ENCODE measurements at regions not wholly inside any gene's neighbourhood (a gene's known extent, or its start where the extent isn't known, plus 50 kb on each side); places are given as distances from the start of the nearest gene placed in this dataset.

DNA sequence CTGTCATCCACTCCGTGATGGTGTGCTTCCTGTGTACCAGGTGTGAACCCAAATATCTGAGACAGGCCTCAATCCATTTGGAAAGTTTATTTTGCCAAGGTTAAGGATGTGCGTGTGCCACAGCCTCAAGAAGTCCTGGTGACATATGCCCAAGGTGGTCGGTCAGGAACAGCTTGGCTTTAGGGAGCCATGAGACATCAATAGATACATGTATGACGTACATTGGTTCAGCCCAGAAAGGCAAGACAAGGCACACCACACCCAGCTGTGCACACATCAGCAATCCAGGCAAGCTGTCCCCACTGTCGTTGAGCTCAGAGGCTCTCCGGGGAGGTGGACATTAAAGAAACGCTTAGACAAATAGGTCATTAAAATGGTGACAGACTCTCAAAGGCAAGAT lies 56.8 kb upstream of the SHANK2 start:
- Histone ChIP-seq H3K36me3 (ENCODE audit: control insufficient read depth in 4 of 4, insufficient read depth in 4 of 4, low read length in 4 of 4) (no peaks in the 10 kb centered on the region), H3K27ac (ENCODE audit: low read depth in 1 of 2, low read length in 1 of 2) (no peak overlapping the region), H3K4me1 (ENCODE audit: control insufficient read depth in 5 of 5, insufficient read depth in 5 of 5, low read length in 5 of 5) (peaks cover 0 to 7% (median 0%) of the 10 kb centered on the region in 5 donors), H3K4me3 (no peak overlapping the region), H3K9me3 (ENCODE audit: control insufficient read depth in 4 of 4, insufficient read depth in 3 of 4, low read length in 3 of 4) (peaks cover 0 to 3% (median 0%) of the 10 kb centered on the region in 4 donors), H3K27me3 (ENCODE audit: control insufficient read depth in 3 of 3, insufficient read depth in 3 of 3, low read length in 2 of 3) (no peaks in the 10 kb centered on the region), H3K9ac (ENCODE audit: insufficient read depth in 1 of 2, low read length in 2 of 2) (no peak overlapping the region)
- TF ChIP-seq, protein P1, sequence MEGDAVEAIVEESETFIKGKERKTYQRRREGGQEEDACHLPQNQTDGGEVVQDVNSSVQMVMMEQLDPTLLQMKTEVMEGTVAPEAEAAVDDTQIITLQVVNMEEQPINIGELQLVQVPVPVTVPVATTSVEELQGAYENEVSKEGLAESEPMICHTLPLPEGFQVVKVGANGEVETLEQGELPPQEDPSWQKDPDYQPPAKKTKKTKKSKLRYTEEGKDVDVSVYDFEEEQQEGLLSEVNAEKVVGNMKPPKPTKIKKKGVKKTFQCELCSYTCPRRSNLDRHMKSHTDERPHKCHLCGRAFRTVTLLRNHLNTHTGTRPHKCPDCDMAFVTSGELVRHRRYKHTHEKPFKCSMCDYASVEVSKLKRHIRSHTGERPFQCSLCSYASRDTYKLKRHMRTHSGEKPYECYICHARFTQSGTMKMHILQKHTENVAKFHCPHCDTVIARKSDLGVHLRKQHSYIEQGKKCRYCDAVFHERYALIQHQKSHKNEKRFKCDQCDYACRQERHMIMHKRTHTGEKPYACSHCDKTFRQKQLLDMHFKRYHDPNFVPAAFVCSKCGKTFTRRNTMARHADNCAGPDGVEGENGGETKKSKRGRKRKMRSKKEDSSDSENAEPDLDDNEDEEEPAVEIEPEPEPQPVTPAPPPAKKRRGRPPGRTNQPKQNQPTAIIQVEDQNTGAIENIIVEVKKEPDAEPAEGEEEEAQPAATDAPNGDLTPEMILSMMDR (IDR thresholded peaks at IDR 0.05; ENCODE audit: control extremely low read depth, extremely low read depth), result no peak
- DNase-seq (no peak), ATAC-seq (ENCODE audit: insufficient read depth, low FRiP score) (no peak)
- 94 to 97% methylated on average over 7 of the region's 7 CpGs for WGBS, 2 donors

DNA sequence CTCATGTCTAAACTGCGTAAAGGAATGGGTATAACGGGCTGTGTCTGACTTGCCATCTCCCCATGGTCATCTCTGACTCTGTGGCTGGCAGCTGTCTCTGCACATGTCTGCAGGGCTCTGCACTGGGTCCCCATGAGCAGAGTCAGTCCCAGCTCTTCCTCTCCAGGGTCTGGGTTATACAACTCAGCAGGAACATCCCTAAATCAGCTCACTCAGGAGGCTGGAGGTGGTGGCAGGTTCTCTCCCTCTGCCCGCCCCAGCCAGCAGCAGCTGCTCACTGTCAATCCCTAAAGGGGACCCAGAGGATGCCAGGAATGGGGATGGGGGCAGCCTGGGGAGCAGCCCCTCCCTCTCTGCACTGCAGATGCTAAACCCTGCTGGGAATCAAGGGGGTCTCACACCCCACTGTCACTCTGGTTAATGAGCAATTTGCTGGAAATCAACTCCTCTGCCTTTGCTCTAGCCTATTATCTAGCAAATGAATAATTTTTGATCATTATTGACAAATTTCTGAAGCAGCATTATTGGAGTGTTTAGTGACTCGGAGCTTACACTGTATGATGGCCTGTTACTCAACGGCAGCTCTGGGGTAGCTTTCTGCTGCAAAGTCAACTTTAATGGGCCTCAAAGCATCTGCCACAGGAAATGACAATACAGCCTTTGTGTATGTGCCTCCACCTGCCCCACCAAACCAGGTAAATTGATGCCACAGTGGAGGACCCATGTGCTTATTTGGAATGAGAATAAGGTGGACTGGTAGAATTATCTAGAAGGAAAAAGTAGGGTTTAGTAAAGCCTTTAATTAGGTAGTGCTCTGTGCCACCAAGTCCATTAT lies 55.7 kb upstream of the SHANK2 start:
- Histone ChIP-seq H3K27me3 (ENCODE audit: control insufficient read depth in 3 of 3, insufficient read depth in 3 of 3, low read length in 2 of 3) (no peaks in the 10 kb centered on the region), H3K36me3 (ENCODE audit: control insufficient read depth in 4 of 4, insufficient read depth in 4 of 4, low read length in 4 of 4) (no peaks in the 10 kb centered on the region), H3K4me1 (ENCODE audit: control insufficient read depth in 5 of 5, insufficient read depth in 5 of 5, low read length in 5 of 5) (peaks cover 0 to 7% (median 0%) of the 10 kb centered on the region in 5 donors), H3K9ac (ENCODE audit: insufficient read depth in 1 of 2, low read length in 2 of 2) (no peak overlapping the region), H3K9me3 (ENCODE audit: control insufficient read depth in 4 of 4, insufficient read depth in 3 of 4, low read length in 3 of 4) (peaks cover 0 to 3% (median 0%) of the 10 kb centered on the region in 4 donors), H3K27ac (ENCODE audit: low read depth in 1 of 2, low read length in 1 of 2) (no peak overlapping the region), H3K4me3 (no peak overlapping the region)
- no peak for ATAC-seq (ENCODE audit: insufficient read depth, low FRiP score)
- DNase-seq, result no peak
- WGBS, 2 donors, result 83 to 86% methylated on average over 5 of the region's 5 CpGs
- TF ChIP-seq, protein P1 (IDR thresholded peaks at IDR 0.05; ENCODE audit: control extremely low read depth, extremely low read depth), result no peak

DNA sequence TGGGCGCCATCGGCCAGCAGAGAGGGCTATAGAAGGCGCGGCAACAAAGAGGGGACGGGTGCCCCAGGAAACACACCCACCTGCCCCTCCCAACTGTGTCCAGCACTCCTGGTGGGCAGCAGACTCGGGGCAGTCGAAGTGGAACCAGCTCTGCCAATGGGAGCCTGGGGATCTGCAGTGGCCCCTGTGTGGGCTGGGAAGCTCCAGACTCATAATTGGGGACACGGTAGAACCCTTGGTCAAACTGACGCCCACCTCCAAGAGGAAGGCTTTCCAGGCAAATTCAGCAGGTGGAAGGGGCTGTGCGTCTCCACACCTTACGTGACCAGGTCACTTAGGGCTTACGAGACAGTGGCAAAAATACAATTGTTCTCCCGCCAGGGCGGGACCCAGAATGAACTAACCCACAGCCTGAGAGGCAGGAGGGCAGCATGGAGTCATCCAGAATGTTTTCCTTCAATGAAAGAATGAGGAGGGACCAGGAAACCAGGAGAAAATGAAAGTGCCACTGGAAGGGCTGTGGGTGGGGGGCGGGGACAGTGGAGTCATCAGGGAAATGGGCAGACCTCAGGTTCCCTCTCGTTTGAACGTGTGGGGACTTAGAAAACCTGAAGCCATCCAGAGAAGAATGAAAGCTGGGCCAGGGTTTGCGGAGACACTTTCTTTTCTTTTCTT lies 53.2 kb upstream of the SHANK2 start:
- H3K27ac ChIP-seq (ENCODE audit: low read depth in 1 of 2, low read length in 1 of 2), result no peak overlapping the region
- H3K36me3 ChIP-seq (ENCODE audit: control insufficient read depth in 4 of 4, insufficient read depth in 4 of 4, low read length in 4 of 4), result no peaks in the 10 kb centered on the region
- TF ChIP-seq, protein P1 (IDR thresholded peaks at IDR 0.05; ENCODE audit: control extremely low read depth, extremely low read depth), result no peak
- WGBS, 2 donors, result 83 to 89% methylated on average over 18 of the region's 18 CpGs
- no peak overlapping the region for H3K9ac ChIP-seq (ENCODE audit: insufficient read depth in 1 of 2, low read length in 2 of 2)
- ATAC-seq (ENCODE audit: insufficient read depth, low FRiP score) (no peak), DNase-seq (no peak)
- peaks cover 0 to 13% (median 2%) of the 10 kb centered on the region in 5 donors for H3K4me1 ChIP-seq (ENCODE audit: control insufficient read depth in 5 of 5, insufficient read depth in 5 of 5, low read length in 5 of 5)
- H3K27me3 ChIP-seq (ENCODE audit: control insufficient read depth in 3 of 3, insufficient read depth in 3 of 3, low read length in 2 of 3), result no peaks in the 10 kb centered on the region
- H3K4me3 ChIP-seq, result no peak overlapping the region
- H3K9me3 ChIP-seq (ENCODE audit: control insufficient read depth in 4 of 4, insufficient read depth in 3 of 4, low read length in 3 of 4), result no peaks in the 10 kb centered on the region

Data from lung (tissue), 11 donors.